ENCODE measurements at regions not wholly inside any gene's neighbourhood (a gene's known extent, or its start where the extent isn't known, plus 50 kb on each side); places are given as distances from the start of the nearest gene placed in this dataset.

DNA sequence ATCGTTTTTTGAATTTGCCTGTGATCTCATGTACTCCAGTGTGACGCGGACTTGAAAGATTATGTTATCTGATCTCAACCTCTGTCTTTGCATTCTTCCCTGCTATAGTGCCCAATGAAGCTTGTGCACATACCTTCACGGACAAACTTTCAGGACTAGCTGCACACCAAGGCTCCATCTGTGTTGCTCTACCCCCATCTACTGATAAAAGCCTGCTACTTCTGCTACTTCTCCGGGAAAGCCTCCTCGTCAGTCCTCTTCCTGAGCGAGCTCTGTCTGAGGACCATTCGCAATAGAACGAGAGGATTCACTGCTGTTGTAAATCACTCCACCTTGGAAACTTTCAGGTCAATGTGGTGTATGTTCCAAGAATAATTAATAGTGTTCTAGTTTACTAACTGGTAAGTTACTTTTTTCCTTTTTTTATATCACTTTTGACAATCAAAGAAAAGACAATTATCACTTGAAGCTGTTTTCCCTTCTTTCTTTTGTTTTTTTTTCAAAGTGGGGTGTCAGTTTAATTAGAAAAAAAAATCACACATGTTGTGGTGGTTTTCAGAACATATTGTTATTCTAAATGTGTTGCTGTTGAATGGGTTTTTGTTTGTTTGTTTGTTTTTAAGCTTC lies 217.6 kb downstream of the ARRDC4 start:
- 2% methylated on average over 9 of the region's 9 CpGs for WGBS (ENCODE audit: missing lambda C conversion rate)
- TF ChIP-seq, protein P1, sequence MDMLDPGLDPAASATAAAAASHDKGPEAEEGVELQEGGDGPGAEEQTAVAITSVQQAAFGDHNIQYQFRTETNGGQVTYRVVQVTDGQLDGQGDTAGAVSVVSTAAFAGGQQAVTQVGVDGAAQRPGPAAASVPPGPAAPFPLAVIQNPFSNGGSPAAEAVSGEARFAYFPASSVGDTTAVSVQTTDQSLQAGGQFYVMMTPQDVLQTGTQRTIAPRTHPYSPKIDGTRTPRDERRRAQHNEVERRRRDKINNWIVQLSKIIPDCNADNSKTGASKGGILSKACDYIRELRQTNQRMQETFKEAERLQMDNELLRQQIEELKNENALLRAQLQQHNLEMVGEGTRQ (IDR thresholded peaks at IDR 0.05): no peak
- TF ChIP-seq SMC3 (IDR thresholded peaks at IDR 0.05): peak; percentile 44
- TF ChIP-seq RNF2 (IDR thresholded peaks at IDR 0.05; ENCODE audit: borderline replicate concordance, low read depth): no peak
- peak; percentile 71 to 88 for TF ChIP-seq RAD21 (conservative IDR thresholded peaks at IDR 0.05 in 1 of 2, IDR thresholded peaks at IDR 0.05 in 1 of 2)
- TF ChIP-seq, protein P2, sequence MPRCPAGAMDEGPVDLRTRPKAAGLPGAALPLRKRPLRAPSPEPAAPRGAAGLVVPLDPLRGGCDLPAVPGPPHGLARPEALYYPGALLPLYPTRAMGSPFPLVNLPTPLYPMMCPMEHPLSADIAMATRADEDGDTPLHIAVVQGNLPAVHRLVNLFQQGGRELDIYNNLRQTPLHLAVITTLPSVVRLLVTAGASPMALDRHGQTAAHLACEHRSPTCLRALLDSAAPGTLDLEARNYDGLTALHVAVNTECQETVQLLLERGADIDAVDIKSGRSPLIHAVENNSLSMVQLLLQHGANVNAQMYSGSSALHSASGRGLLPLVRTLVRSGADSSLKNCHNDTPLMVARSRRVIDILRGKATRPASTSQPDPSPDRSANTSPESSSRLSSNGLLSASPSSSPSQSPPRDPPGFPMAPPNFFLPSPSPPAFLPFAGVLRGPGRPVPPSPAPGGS (IDR thresholded peaks at IDR 0.05): no peak
- TF ChIP-seq, protein P3, sequence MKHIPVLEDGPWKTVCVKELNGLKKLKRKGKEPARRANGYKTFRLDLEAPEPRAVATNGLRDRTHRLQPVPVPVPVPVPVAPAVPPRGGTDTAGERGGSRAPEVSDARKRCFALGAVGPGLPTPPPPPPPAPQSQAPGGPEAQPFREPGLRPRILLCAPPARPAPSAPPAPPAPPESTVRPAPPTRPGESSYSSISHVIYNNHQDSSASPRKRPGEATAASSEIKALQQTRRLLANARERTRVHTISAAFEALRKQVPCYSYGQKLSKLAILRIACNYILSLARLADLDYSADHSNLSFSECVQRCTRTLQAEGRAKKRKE (CRISPR knock-in tag; IDR thresholded peaks at IDR 0.05; ENCODE audit: low read depth): no peak
- no peak for TF ChIP-seq HOXA7 (CRISPR knock-in tag; IDR thresholded peaks at IDR 0.05)
- TF ChIP-seq CEBPB (IDR thresholded peaks at IDR 0.05): no peak
- TF ChIP-seq ZSCAN20 (CRISPR knock-in tag; IDR thresholded peaks at IDR 0.05): no peak
- TF ChIP-seq KDM1A (IDR thresholded peaks at IDR 0.05; ENCODE audit: low read depth): no peak
- TF ChIP-seq EHF (CRISPR knock-in tag; IDR thresholded peaks at IDR 0.05): no peak
- TF ChIP-seq, protein P4, sequence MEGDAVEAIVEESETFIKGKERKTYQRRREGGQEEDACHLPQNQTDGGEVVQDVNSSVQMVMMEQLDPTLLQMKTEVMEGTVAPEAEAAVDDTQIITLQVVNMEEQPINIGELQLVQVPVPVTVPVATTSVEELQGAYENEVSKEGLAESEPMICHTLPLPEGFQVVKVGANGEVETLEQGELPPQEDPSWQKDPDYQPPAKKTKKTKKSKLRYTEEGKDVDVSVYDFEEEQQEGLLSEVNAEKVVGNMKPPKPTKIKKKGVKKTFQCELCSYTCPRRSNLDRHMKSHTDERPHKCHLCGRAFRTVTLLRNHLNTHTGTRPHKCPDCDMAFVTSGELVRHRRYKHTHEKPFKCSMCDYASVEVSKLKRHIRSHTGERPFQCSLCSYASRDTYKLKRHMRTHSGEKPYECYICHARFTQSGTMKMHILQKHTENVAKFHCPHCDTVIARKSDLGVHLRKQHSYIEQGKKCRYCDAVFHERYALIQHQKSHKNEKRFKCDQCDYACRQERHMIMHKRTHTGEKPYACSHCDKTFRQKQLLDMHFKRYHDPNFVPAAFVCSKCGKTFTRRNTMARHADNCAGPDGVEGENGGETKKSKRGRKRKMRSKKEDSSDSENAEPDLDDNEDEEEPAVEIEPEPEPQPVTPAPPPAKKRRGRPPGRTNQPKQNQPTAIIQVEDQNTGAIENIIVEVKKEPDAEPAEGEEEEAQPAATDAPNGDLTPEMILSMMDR (IDR thresholded peaks at IDR 0.05): peak; percentile 61
- no peak for TF ChIP-seq JUN (IDR thresholded peaks at IDR 0.05)
- 0 out of 2 replicates have a peak, but pooled peaks have one; percentile 43 for TF ChIP-seq CBX8 (IDR thresholded peaks at IDR 0.05)
- no peak for TF ChIP-seq PHF8 (IDR thresholded peaks at IDR 0.05; ENCODE audit: borderline replicate concordance, low read depth)
- no peak for TF ChIP-seq RFX5 (IDR thresholded peaks at IDR 0.05)
- TF ChIP-seq, protein P5, sequence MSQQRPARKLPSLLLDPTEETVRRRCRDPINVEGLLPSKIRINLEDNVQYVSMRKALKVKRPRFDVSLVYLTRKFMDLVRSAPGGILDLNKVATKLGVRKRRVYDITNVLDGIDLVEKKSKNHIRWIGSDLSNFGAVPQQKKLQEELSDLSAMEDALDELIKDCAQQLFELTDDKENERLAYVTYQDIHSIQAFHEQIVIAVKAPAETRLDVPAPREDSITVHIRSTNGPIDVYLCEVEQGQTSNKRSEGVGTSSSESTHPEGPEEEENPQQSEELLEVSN (IDR thresholded peaks at IDR 0.05; ENCODE audit: borderline replicate concordance, low read depth): no peak
- TF ChIP-seq, protein P6, sequence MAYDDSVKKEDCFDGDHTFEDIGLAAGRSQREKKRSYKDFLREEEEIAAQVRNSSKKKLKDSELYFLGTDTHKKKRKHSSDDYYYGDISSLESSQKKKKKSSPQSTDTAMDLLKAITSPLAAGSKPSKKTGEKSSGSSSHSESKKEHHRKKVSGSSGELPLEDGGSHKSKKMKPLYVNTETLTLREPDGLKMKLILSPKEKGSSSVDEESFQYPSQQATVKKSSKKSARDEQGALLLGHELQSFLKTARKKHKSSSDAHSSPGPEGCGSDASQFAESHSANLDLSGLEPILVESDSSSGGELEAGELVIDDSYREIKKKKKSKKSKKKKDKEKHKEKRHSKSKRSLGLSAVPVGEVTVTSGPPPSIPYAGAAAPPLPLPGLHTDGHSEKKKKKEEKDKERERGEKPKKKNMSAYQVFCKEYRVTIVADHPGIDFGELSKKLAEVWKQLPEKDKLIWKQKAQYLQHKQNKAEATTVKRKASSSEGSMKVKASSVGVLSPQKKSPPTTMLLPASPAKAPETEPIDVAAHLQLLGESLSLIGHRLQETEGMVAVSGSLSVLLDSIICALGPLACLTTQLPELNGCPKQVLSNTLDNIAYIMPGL (CRISPR knock-in tag; IDR thresholded peaks at IDR 0.05; ENCODE audit: borderline replicate concordance): no peak
- TF ChIP-seq RARB (CRISPR knock-in tag; IDR thresholded peaks at IDR 0.05): no peak
- no peak for TF ChIP-seq HOXB13 (CRISPR knock-in tag; IDR thresholded peaks at IDR 0.05; ENCODE audit: low read depth)
- POLR2A ChIA-PET: no interaction called here
- no peak overlapping the region for H3K4me2 ChIP-seq
- no peak overlapping the region for H3K4me3 ChIP-seq
- H3K9me3 ChIP-seq: no peaks in the 10 kb centered on the region
- peak; percentile 96 to 97 for ATAC-seq
- H3K27ac ChIP-seq: no peak overlapping the region
- DNase-seq (ENCODE audit: low read depth in 1 of 2, low spot score in 1 of 2): peak; percentile 48 to 70
- CTCF ChIA-PET: interaction anchor here (0.6 to 2.8 kb wide), 35 partner anchors 8 to 1823 kb away, joined by 3 to 27 read pairs (median 4); no protein-coding TSS in a partner anchor
- peak; percentile 77 for FAIRE-seq
- no peaks in the 10 kb centered on the region for H3K4me1 ChIP-seq

Measured in A549 (cell line).